ENCODE measurements at regions not wholly inside any gene's neighbourhood (a gene's known extent, or its start where the extent isn't known, plus 50 kb on each side); places are given as distances from the start of the nearest gene placed in this dataset.
"Not testable (repeated sequence)": the region's sequence is repeated elsewhere in the genome, so short reads cannot be mapped to it uniquely, and the experiment has no call there.

DNA sequence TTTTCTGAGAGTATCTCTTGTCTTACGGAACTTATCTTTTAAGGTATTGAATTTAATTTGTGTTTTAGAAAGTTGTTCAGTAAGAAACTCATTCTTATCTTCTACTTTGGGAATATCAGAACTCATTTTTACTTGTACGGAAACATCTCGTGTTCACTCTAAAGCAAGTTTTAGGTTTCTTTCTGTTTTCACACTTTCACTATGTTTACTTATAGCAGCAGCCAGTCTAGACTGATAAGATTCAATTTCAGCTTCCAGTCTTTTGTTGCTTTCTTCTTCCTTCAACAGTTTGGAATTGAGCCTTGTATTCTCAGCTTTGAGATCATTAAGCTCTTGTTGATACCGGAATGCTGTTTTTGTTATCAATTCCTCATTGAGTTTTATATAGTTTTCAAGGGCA is 575.2 kb upstream of the DEFB115 start:
- TF ChIP-seq, protein P1, sequence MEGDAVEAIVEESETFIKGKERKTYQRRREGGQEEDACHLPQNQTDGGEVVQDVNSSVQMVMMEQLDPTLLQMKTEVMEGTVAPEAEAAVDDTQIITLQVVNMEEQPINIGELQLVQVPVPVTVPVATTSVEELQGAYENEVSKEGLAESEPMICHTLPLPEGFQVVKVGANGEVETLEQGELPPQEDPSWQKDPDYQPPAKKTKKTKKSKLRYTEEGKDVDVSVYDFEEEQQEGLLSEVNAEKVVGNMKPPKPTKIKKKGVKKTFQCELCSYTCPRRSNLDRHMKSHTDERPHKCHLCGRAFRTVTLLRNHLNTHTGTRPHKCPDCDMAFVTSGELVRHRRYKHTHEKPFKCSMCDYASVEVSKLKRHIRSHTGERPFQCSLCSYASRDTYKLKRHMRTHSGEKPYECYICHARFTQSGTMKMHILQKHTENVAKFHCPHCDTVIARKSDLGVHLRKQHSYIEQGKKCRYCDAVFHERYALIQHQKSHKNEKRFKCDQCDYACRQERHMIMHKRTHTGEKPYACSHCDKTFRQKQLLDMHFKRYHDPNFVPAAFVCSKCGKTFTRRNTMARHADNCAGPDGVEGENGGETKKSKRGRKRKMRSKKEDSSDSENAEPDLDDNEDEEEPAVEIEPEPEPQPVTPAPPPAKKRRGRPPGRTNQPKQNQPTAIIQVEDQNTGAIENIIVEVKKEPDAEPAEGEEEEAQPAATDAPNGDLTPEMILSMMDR (IDR thresholded peaks at IDR 0.05 in 4 of 5, conservative IDR thresholded peaks at IDR 0.05 in 1 of 5), result not testable (repeated sequence)
- TF ChIP-seq POLR2A (IDR thresholded peaks at IDR 0.05), result not testable (repeated sequence)

Data from gastrocnemius medialis (tissue), 4 donors.